Lung (tissue), 11 donors: ENCODE measurements at regions not wholly inside any gene's neighbourhood (a gene's known extent, or its start where the extent isn't known, plus 50 kb on each side); places are given as distances from the start of the nearest gene placed in this dataset.

Source experiments
- ATAC-seq: fragments of 200-7000 bp; cut with Tn5 transposase; one replicate; pipeline ENCODE4 v1.9.1; 2020; ENCODE audit warnings: moderate number of reproducible peaks; ENCODE audit not compliant: insufficient read depth, low FRiP score
- DNase-seq, 3 donors: peaks; one replicate each; pipeline ENCODE4 v3.0.0-alpha.2; 2013 to 2017
- H3K27ac ChIP-seq, 2 donors: one replicate each; pipeline ENCODE4 v1.5.1; 2013; ENCODE audit warnings: mild to moderate bottlenecking in 2 of 2, moderate library complexity in 2 of 2, control low read depth in 1 of 2, inconsistent platforms in 1 of 2, low read depth in 1 of 2, low read length in 1 of 2
- H3K27me3 ChIP-seq, 3 donors: one replicate each; pipeline ENCODE4 v1.5.1; 2013; ENCODE audit warnings: low read length in 2 of 3; ENCODE audit not compliant: control insufficient read depth in 3 of 3, insufficient read depth in 3 of 3
- H3K36me3 ChIP-seq, 4 donors: one replicate each; pipeline ENCODE4 v1.5.1; 2013; ENCODE audit warnings: low read length in 4 of 4, mild to moderate bottlenecking in 1 of 4, moderate library complexity in 1 of 4; ENCODE audit not compliant: control insufficient read depth in 4 of 4, insufficient read depth in 4 of 4
- H3K4me1 ChIP-seq, 5 donors: one replicate each; pipeline ENCODE4 v1.5.1; 2013; ENCODE audit warnings: low read length in 5 of 5, mild to moderate bottlenecking in 2 of 5, moderate library complexity in 1 of 5; ENCODE audit not compliant: control insufficient read depth in 5 of 5, insufficient read depth in 5 of 5
- H3K4me3 ChIP-seq: one replicate; pipeline ENCODE4 v1.5.1; 2013; ENCODE audit warnings: mild to moderate bottlenecking, control low read depth, moderate library complexity
- H3K9ac ChIP-seq, 2 donors: one replicate each; pipeline ENCODE4 v1.5.1; 2013; ENCODE audit warnings: low read length in 2 of 2, control low read depth in 1 of 2; ENCODE audit not compliant: insufficient read depth in 1 of 2
- H3K9me3 ChIP-seq, 4 donors: one replicate each; pipeline ENCODE4 v1.5.1; 2013; ENCODE audit warnings: low read length in 3 of 4, mild to moderate bottlenecking in 1 of 4, moderate library complexity in 1 of 4; ENCODE audit not compliant: control insufficient read depth in 4 of 4, insufficient read depth in 3 of 4
- WGBS, 2 donors: extraction: QIAGEN DNeasy Blood & Tissue Kit; methylation state at CpG; one replicate each; pipeline ENCODE4 v1.1.7; 2013; 5-methylcytosine and 5-hydroxymethylcytosine counted together
- TF ChIP-seq, protein P1 (sequence below): IDR thresholded peaks from 2 replicates; pipeline ENCODE4 v1.5.1; 2012; ENCODE audit warnings: mild to moderate bottlenecking; ENCODE audit errors: control extremely low read depth, extremely low read depth
- donor health status: control.
- donor health status: control.
- donor health status: Bipolar disorder and iron deficiency.
- donor health status: healthy.
- donor health status: DM: yes; HTN: yes; CAD: no.

DNA sequence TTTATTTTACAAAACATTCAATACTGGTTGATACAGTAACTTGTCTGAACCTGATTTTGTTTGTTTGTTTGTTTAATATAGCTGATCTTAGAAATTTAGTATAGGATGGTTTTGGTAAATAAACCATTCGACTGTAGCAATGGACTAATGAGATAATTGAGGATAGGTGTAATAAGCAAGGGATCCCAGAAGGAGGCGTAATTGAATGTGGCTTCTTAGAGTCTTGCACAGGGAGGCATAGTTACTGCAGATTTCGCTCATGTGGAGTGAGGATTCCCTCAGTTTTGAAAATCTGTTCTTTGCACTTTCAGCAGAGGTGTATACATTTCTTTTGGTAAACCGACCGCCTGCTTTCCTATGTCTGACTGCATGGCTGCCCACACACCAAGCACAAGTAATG lies 709.6 kb downstream of the SOCS6 start:
- Histone ChIP-seq H3K9ac (no peak overlapping the region), H3K4me3 (no peak overlapping the region), H3K36me3 (no peaks in the 10 kb centered on the region), H3K9me3 (peaks cover 0 to 2% (median 0%) of the 10 kb centered on the region in 4 donors), H3K4me1 (no peaks in the 10 kb centered on the region), H3K27me3 (no peaks in the 10 kb centered on the region), H3K27ac (no peak overlapping the region)
- WGBS, 2 donors: 85 to 87% methylated on average over 5 of the region's 5 CpGs
- TF ChIP-seq, protein P1, sequence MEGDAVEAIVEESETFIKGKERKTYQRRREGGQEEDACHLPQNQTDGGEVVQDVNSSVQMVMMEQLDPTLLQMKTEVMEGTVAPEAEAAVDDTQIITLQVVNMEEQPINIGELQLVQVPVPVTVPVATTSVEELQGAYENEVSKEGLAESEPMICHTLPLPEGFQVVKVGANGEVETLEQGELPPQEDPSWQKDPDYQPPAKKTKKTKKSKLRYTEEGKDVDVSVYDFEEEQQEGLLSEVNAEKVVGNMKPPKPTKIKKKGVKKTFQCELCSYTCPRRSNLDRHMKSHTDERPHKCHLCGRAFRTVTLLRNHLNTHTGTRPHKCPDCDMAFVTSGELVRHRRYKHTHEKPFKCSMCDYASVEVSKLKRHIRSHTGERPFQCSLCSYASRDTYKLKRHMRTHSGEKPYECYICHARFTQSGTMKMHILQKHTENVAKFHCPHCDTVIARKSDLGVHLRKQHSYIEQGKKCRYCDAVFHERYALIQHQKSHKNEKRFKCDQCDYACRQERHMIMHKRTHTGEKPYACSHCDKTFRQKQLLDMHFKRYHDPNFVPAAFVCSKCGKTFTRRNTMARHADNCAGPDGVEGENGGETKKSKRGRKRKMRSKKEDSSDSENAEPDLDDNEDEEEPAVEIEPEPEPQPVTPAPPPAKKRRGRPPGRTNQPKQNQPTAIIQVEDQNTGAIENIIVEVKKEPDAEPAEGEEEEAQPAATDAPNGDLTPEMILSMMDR: no peak
- ATAC-seq (no peak), DNase-seq (no peak)

GRCh38 chr18:70994116-70994515 lies 705.3 kb downstream of the SOCS6 start:
- no peak for ATAC-seq
- no peaks in the 10 kb centered on the region for H3K9me3 ChIP-seq
- H3K4me1 ChIP-seq: no peaks in the 10 kb centered on the region
- H3K9ac ChIP-seq: no peak overlapping the region
- no peak overlapping the region for H3K27ac ChIP-seq
- DNase-seq: no peak
- WGBS, 2 donors: 76 to 82% methylated on average over 3 of the region's 3 CpGs
- H3K36me3 ChIP-seq: no peaks in the 10 kb centered on the region
- H3K27me3 ChIP-seq: no peaks in the 10 kb centered on the region
- no peak overlapping the region for H3K4me3 ChIP-seq
- TF ChIP-seq, protein P1: no peak

- DNase-seq (no peak), ATAC-seq (no peak)
- TF ChIP-seq, protein P1: no peak
- Histone ChIP-seq H3K9me3 (peaks cover 0 to 3% (median under 1%) of the 10 kb centered on the region in 4 donors), H3K36me3 (no peaks in the 10 kb centered on the region), H3K4me3 (no peak overlapping the region), H3K4me1 (no peaks in the 10 kb centered on the region), H3K27ac (no peak overlapping the region), H3K9ac (no peak overlapping the region), H3K27me3 (no peaks in the 10 kb centered on the region)
Observed at GRCh38 chr18:70991577-70991976, 702.7 kb downstream of the SOCS6 start.

GRCh38 chr18:70985948-70986347 lies 697.1 kb downstream of the SOCS6 start:
- no peaks in the 10 kb centered on the region for H3K36me3 ChIP-seq
- H3K27me3 ChIP-seq: no peaks in the 10 kb centered on the region
- TF ChIP-seq, protein P1: no peak
- H3K4me1 ChIP-seq: no peaks in the 10 kb centered on the region
- 82 to 88% methylated on average over 1 of the region's 1 CpG for WGBS, 2 donors
- ATAC-seq: no peak
- peaks cover 0 to 7% (median 4%) of the 10 kb centered on the region in 4 donors for H3K9me3 ChIP-seq
- no peak for DNase-seq
- no peak overlapping the region for H3K4me3 ChIP-seq
- H3K9ac ChIP-seq: no peak overlapping the region
- no peak overlapping the region for H3K27ac ChIP-seq
